ENCODE measurements at regions not wholly inside any gene's neighbourhood (a gene's known extent, or its start where the extent isn't known, plus 50 kb on each side); places are given as distances from the start of the nearest gene placed in this dataset.
"Not testable (repeated sequence)": the region's sequence is repeated elsewhere in the genome, so short reads cannot be mapped to it uniquely, and the experiment has no call there.

GRCh38 chr21:5975719-5976118, 4545.7 kb upstream of the TPTE start:
- DNase-seq; H3K4me1 Mint-ChIP-seq; H3K27me3 Mint-ChIP-seq; H3K27ac Mint-ChIP-seq; POLR2A ChIA-PET; CTCF ChIA-PET; H3K27ac ChIP-seq (ENCODE audit: low read depth, low read length); H3K4me3 Mint-ChIP-seq; H3K4me1 ChIP-seq (ENCODE audit: control insufficient read depth in 2 of 2, insufficient read depth in 2 of 2, low read length in 2 of 2); intact Hi-C loops (cut with micrococcal nuclease); ATAC-seq; H3K4me3 ChIP-seq (ENCODE audit: low read length); H3K36me3 ChIP-seq (ENCODE audit: control insufficient read depth in 2 of 3, insufficient read depth in 3 of 3, low read length in 3 of 3); H3K9me3 Mint-ChIP-seq; H3K27me3 ChIP-seq (ENCODE audit: control insufficient read depth in 2 of 2, insufficient read depth in 2 of 2, low read length in 2 of 2); H3K36me3 Mint-ChIP-seq; H3K9me3 ChIP-seq (ENCODE audit: control insufficient read depth in 2 of 3, low read length in 3 of 3): not testable (repeated sequence)

GRCh38 chr21:5997586-5997985, 4523.8 kb upstream of the TPTE start:
- H3K4me3 Mint-ChIP-seq; H3K27ac ChIP-seq (ENCODE audit: low read depth, low read length); H3K4me1 Mint-ChIP-seq; H3K36me3 ChIP-seq (ENCODE audit: control insufficient read depth in 2 of 3, insufficient read depth in 3 of 3, low read length in 3 of 3); H3K36me3 Mint-ChIP-seq; intact Hi-C loops (cut with micrococcal nuclease); H3K27me3 Mint-ChIP-seq; POLR2A ChIA-PET; ATAC-seq; H3K4me3 ChIP-seq (ENCODE audit: low read length); H3K9me3 ChIP-seq (ENCODE audit: control insufficient read depth in 2 of 3, low read length in 3 of 3); CTCF ChIA-PET; H3K27ac Mint-ChIP-seq; DNase-seq; H3K27me3 ChIP-seq (ENCODE audit: control insufficient read depth in 2 of 2, insufficient read depth in 2 of 2, low read length in 2 of 2); H3K9me3 Mint-ChIP-seq; H3K4me1 ChIP-seq (ENCODE audit: control insufficient read depth in 2 of 2, insufficient read depth in 2 of 2, low read length in 2 of 2): not testable (repeated sequence)

- H3K4me3 ChIP-seq (ENCODE audit: low read length); ATAC-seq; H3K4me3 Mint-ChIP-seq; H3K9me3 Mint-ChIP-seq; H3K27ac ChIP-seq (ENCODE audit: low read depth, low read length); H3K4me1 Mint-ChIP-seq; CTCF ChIA-PET; H3K36me3 ChIP-seq (ENCODE audit: control insufficient read depth in 2 of 3, insufficient read depth in 3 of 3, low read length in 3 of 3); H3K27me3 ChIP-seq (ENCODE audit: control insufficient read depth in 2 of 2, insufficient read depth in 2 of 2, low read length in 2 of 2); DNase-seq; H3K27ac Mint-ChIP-seq; H3K9me3 ChIP-seq (ENCODE audit: control insufficient read depth in 2 of 3, low read length in 3 of 3); POLR2A ChIA-PET; H3K27me3 Mint-ChIP-seq; intact Hi-C loops (cut with micrococcal nuclease); H3K36me3 Mint-ChIP-seq; H3K4me1 ChIP-seq (ENCODE audit: control insufficient read depth in 2 of 2, insufficient read depth in 2 of 2, low read length in 2 of 2): not testable (repeated sequence)
Measured at GRCh38 chr21:6015422-6016057, 4505.8 kb upstream of the TPTE start.

GRCh38 chr21:6020460-6020859, 4500.9 kb upstream of the TPTE start:
- H3K9me3 Mint-ChIP-seq; H3K4me1 Mint-ChIP-seq; H3K27me3 Mint-ChIP-seq; H3K4me3 ChIP-seq (ENCODE audit: low read length); H3K27ac Mint-ChIP-seq; H3K9me3 ChIP-seq (ENCODE audit: control insufficient read depth in 2 of 3, low read length in 3 of 3); ATAC-seq; intact Hi-C loops (cut with micrococcal nuclease); H3K27me3 ChIP-seq (ENCODE audit: control insufficient read depth in 2 of 2, insufficient read depth in 2 of 2, low read length in 2 of 2); H3K4me3 Mint-ChIP-seq; DNase-seq; CTCF ChIA-PET; POLR2A ChIA-PET; H3K36me3 ChIP-seq (ENCODE audit: control insufficient read depth in 2 of 3, insufficient read depth in 3 of 3, low read length in 3 of 3); H3K4me1 ChIP-seq (ENCODE audit: control insufficient read depth in 2 of 2, insufficient read depth in 2 of 2, low read length in 2 of 2); H3K27ac ChIP-seq (ENCODE audit: low read depth, low read length); H3K36me3 Mint-ChIP-seq: not testable (repeated sequence)

GRCh38 chr21:6020953-6021716, 4500.2 kb upstream of the TPTE start:
- H3K27ac ChIP-seq (ENCODE audit: low read depth, low read length); H3K4me3 Mint-ChIP-seq; H3K27me3 ChIP-seq (ENCODE audit: control insufficient read depth in 2 of 2, insufficient read depth in 2 of 2, low read length in 2 of 2); intact Hi-C loops (cut with micrococcal nuclease); H3K36me3 Mint-ChIP-seq; H3K27ac Mint-ChIP-seq; POLR2A ChIA-PET; H3K9me3 Mint-ChIP-seq; H3K27me3 Mint-ChIP-seq; H3K4me1 Mint-ChIP-seq; H3K36me3 ChIP-seq (ENCODE audit: control insufficient read depth in 2 of 3, insufficient read depth in 3 of 3, low read length in 3 of 3); H3K4me3 ChIP-seq (ENCODE audit: low read length); H3K9me3 ChIP-seq (ENCODE audit: control insufficient read depth in 2 of 3, low read length in 3 of 3); CTCF ChIA-PET; DNase-seq; ATAC-seq; H3K4me1 ChIP-seq (ENCODE audit: control insufficient read depth in 2 of 2, insufficient read depth in 2 of 2, low read length in 2 of 2): not testable (repeated sequence)

GRCh38 chr21:6021717-6022270, 4499.6 kb upstream of the TPTE start:
- H3K27me3 ChIP-seq (ENCODE audit: control insufficient read depth in 2 of 2, insufficient read depth in 2 of 2, low read length in 2 of 2); H3K36me3 Mint-ChIP-seq; H3K9me3 ChIP-seq (ENCODE audit: control insufficient read depth in 2 of 3, low read length in 3 of 3); H3K4me3 ChIP-seq (ENCODE audit: low read length); H3K9me3 Mint-ChIP-seq; H3K27ac Mint-ChIP-seq; H3K27me3 Mint-ChIP-seq; H3K27ac ChIP-seq (ENCODE audit: low read depth, low read length); H3K4me1 Mint-ChIP-seq; intact Hi-C loops (cut with micrococcal nuclease); CTCF ChIA-PET; H3K36me3 ChIP-seq (ENCODE audit: control insufficient read depth in 2 of 3, insufficient read depth in 3 of 3, low read length in 3 of 3); ATAC-seq; DNase-seq; H3K4me1 ChIP-seq (ENCODE audit: control insufficient read depth in 2 of 2, insufficient read depth in 2 of 2, low read length in 2 of 2); POLR2A ChIA-PET; H3K4me3 Mint-ChIP-seq: not testable (repeated sequence)

- not testable (repeated sequence) for DNase-seq
Measured at GRCh38 chr21:6023331-6023730, 4498.1 kb upstream of the TPTE start.

More at GRCh38 chr21:6023331-6023730, 4498.1 kb upstream of the TPTE start:
- H3K36me3 ChIP-seq (ENCODE audit: control insufficient read depth in 2 of 3, insufficient read depth in 3 of 3, low read length in 3 of 3); H3K36me3 Mint-ChIP-seq; POLR2A ChIA-PET; H3K9me3 ChIP-seq (ENCODE audit: control insufficient read depth in 2 of 3, low read length in 3 of 3); ATAC-seq; H3K27ac ChIP-seq (ENCODE audit: low read depth, low read length); H3K27me3 Mint-ChIP-seq; H3K27ac Mint-ChIP-seq; CTCF ChIA-PET; intact Hi-C loops (cut with micrococcal nuclease); H3K9me3 Mint-ChIP-seq; H3K4me3 Mint-ChIP-seq; H3K4me3 ChIP-seq (ENCODE audit: low read length); H3K4me1 ChIP-seq (ENCODE audit: control insufficient read depth in 2 of 2, insufficient read depth in 2 of 2, low read length in 2 of 2); H3K4me1 Mint-ChIP-seq; H3K27me3 ChIP-seq (ENCODE audit: control insufficient read depth in 2 of 2, insufficient read depth in 2 of 2, low read length in 2 of 2): not testable (repeated sequence)

Data from naive thymus-derived CD4-positive, alpha-beta T cell (primary cell).